GM18508 (cell line): ENCODE measurements at regions not wholly inside any gene's neighbourhood (a gene's known extent, or its start where the extent isn't known, plus 50 kb on each side); places are given as distances from the start of the nearest gene placed in this dataset.
"Not testable (repeated sequence)": the region's sequence is repeated elsewhere in the genome, so short reads cannot be mapped to it uniquely, and the experiment has no call there.

Experiments used
- ATAC-seq: cut with Tn5 transposase; IDR thresholded peaks from one replicate; pipeline ENCODE4 v1.9.1; 2021; ENCODE audit warnings: moderate number of reproducible peaks; ENCODE audit not compliant: insufficient read depth, unreplicated experiment

DNA sequence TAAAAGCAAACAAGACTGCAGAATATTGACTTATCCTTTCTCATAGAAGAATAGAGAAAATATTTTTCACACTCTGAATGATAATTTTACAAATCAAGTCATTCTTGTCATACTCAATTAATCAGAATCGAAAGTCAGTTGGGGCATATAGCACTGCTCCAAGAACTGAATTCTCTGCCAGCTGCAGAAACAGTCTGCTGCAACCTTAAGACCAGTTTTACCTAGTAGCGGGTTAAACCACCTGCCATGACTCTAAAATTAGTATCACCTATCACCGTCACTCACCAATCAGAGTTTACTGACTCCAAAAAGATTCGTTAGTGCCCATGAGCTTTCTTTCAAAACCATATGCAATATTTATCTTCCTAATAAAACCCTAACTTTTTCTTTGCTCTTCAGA is 429.0 kb upstream of the GRM3 start:
- ATAC-seq, result no peak

GRCh38 chr7:86212976-86213375 is 430.7 kb upstream of the GRM3 start:
- no peak for ATAC-seq

- no peak for ATAC-seq
Measured at GRCh38 chr7:86209036-86209435, 434.7 kb upstream of the GRM3 start.

- ATAC-seq, result no peak
Measured at GRCh38 chr7:86207740-86208139, 436.0 kb upstream of the GRM3 start.

DNA sequence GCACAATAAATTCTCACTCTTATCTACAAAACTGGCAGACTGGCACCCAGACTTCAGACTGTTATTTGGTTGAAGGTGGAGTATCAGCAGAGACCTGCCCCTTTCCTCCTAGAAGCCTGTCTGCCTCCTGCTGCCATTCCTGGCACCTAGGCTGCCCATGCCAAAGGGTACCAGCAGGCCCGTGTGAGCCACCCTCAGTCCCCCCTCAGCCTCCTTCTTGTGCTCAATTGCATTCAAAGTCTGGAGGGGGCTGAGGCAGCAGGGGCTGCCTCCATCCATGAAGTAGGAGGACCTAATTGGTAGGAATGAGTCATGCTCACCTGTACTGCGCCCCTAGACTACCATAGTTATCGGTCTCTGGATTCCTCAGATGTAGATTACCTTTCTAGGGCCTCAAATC is 440.9 kb upstream of the GRM3 start:
- ATAC-seq, result no peak

DNA sequence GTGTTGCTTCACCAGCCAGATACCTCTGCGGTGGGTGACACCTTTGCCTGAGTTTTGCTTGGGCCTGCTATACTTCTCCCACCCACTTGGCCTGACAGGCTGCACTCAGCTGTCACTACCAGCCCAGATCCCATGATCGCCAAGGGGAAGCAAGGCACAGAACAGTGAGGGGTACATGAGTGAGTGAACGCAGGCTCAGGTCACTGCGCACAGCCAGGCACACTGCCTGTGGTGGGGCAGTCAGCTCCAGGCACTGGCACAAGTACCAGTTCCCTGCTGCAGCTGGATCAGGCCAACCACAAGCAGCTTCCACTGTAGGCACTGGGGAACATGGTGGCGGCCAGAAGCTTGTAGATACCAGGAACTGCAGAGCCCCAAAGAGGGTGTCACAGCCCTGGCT is 441.9 kb upstream of the GRM3 start:
- no peak for ATAC-seq

DNA sequence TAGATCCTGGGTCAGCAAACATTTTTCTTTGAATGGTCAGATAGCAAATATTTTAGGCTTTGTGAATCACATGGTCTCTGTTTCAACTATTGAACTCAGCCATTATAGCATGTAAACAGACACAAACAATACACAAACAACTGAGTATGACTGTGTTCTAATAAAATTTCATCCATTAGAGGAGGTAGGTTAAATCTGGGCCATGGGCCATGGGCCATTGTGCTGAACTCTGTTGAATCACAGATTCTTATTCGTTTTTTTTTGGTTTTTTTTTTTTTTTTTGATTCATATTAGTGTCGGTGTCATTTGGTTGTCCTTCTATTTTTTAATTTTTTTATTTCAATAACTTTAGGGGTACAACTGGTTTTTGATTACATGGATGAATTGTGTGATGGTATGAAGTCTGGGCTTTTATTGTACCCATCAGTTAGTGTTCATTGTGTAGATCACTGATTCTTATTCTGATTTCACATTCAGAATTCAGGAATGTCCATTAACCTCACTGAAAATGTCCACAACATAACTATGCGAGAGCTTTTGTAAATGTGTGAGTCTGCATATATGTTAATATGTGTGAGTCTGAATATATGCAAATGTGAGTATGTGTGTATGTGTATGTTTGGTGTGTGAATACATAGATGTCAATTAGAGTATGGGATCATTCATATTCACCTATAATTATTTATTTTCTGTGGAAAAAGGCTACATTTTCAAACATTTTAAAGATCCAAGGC is 443.7 kb upstream of the GRM3 start:
- no peak for ATAC-seq

DNA sequence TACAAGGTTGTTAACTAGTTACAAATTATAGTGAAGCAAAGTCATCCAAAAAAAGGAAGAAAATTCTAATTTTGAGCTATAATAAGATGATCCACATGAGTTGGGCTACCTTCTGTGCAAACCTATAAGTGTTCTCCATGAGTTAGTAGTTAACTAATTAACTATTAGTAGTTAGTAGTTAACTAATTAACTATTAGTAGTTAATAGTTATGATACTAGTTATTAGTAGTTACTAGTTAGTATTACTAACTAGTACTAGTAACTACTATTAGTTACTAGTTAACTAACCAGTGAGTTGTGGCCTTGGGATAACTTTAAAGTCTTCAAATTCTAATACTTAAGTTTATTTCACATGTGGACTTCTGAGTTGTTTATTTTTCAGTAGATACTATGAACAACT is 453.4 kb upstream of the GRM3 start:
- no peak for ATAC-seq

- ATAC-seq, result no peak
Measured at GRCh38 chr7:86181474-86181873, 462.2 kb upstream of the GRM3 start.

DNA sequence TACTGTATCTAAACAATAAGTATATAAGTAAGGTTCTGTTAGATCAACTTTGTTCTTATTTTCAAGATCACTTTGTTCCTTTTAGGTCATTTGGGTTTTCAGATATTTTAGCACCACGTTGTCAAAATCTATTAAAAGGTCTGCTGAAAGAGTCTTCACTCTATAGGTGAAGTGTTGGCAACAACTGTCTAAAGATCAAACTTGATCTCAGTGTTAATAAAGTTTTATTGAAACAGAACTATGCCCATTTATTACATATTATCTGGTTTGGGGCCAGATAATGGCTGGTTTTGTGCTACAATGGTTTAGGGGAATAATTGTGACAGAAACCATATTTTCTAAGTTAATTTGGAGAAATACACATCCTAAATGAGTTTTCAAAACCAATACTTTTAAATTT is 478.9 kb upstream of the GRM3 start:
- ATAC-seq, result no peak

DNA sequence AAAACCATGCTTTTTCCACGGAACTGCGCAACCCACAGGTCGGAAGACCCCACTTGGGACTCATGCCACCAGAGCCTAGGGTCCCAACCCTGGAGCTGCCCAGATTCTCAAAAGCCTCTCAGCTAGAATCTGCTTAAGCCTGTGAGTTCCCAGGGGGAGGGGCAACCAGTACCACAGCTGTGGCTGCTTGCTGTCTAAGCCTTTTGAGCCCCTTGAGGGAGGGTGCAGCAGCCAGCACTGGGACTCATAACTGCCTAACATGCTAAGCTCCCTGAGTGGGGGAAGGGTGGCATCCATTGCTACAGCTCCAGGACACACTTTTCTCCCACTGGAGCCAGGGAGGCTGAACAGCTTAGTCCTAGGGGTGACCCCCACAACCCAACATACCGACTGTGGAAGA is 485.6 kb upstream of the GRM3 start:
- ATAC-seq, result no peak

DNA sequence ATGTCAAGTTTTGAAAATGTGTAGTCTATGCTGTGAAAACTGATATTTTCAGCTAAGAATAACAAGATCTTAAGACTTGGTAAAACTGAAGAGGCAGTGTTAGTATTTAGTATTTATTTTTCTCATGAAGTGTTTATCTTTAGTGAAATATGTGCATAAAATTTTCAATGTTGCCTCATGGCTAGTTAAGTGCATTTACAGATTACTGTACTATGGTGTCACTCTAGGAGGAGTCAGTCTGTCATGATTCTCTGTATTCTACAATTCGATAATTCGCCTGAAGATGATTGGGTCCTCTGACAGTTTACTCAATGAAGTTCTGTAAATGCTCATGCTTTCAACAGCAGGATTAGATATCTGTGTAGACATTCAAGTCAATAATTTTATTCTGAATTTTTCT is 488.1 kb upstream of the GRM3 start:
- no peak for ATAC-seq

GRCh38 chr7:86152926-86153325 is 490.8 kb upstream of the GRM3 start:
- ATAC-seq, result no peak

DNA sequence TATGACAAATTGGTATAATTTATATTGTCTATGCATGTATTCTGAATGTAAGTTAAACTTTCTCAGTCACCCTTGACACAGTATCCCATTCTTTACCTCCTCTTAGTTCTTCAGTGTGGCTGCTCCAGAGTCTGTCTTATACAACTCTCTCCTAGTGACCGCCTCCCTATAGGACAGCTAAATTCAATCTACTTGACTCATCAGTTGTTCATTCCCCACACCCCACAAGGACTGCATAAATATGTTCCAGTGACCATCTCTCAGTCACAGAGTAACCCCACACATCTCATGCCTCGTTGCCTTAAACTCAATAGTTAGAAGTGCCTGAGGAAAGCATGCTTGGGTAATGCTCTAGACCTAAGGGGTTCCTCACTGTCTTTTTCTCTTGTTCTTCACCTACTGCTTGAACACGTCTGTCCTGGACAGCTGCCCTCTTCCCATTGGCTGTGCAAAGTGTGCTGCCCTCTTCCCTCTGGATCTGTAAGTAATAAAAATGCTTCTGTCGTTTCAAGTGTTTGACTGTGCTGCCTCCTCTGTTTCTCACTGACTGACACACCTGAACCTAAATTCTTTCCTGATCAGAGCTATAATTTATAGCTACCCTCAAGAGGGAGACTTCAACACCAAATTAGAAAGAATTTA is 494.6 kb upstream of the GRM3 start:
- no peak for ATAC-seq

DNA sequence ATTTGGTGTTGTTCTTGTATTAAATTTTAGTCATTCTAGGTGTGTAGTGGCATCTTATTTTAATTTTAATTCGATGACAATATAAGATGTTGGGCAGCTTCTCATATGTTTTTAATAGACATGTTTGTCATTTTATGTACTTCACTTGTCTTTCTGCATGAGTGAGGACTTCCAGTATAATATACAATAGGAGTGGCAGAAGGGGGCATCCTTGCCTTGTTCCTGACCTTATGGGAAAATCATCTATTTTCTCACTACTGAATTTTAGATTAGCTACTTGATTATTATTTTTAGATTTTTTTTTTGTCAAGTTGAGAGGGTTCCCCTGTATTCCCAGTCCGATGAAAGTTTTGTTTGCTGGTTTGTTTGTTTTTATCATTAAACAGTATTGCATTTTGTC is 495.2 kb upstream of the GRM3 start:
- ATAC-seq, result no peak

GRCh38 chr7:86137343-86137742 is 506.4 kb upstream of the GRM3 start:
- ATAC-seq, result no peak

GRCh38 chr7:86130268-86130667 is 513.4 kb upstream of the GRM3 start:
- ATAC-seq, result no peak

- no peak for ATAC-seq
Measured at GRCh38 chr7:86123476-86123875, 520.2 kb upstream of the GRM3 start.

- ATAC-seq, result no peak
Measured at GRCh38 chr7:86094166-86094669, 549.5 kb upstream of the GRM3 start.

GRCh38 chr7:86091369-86091768 is 552.3 kb upstream of the GRM3 start:
- no peak for ATAC-seq

GRCh38 chr7:86089455-86089854 is 554.3 kb upstream of the GRM3 start:
- ATAC-seq, result no peak

GRCh38 chr7:86064572-86064971 is 579.1 kb upstream of the GRM3 start:
- ATAC-seq, result not testable (repeated sequence)
